ENCODE measurements at regions not wholly inside any gene's neighbourhood (a gene's known extent, or its start where the extent isn't known, plus 50 kb on each side); places are given as distances from the start of the nearest gene placed in this dataset.

DNA sequence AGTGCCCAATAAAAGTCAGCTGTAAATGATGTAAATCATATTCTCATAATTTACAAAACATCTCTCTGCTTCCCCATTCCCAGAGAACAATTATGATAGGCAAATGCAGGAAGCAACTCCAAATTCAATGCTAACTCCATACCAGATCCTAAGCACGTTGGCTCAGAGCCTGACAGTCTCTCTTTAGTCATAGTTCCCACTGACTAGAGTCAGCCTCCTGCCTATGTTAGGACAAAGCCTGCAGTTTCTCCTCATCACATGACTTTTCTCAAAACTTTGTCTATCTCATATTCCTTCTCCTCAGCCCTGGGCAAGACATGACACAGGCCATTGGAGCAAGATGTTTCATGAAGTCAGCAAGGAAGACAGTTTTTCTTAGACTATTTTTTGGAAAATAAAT is 101.5 kb upstream of the COL24A1 start:
- H3K4me3 ChIP-seq (ENCODE audit: low read length), result no peak overlapping the region
- TF ChIP-seq, protein P1, sequence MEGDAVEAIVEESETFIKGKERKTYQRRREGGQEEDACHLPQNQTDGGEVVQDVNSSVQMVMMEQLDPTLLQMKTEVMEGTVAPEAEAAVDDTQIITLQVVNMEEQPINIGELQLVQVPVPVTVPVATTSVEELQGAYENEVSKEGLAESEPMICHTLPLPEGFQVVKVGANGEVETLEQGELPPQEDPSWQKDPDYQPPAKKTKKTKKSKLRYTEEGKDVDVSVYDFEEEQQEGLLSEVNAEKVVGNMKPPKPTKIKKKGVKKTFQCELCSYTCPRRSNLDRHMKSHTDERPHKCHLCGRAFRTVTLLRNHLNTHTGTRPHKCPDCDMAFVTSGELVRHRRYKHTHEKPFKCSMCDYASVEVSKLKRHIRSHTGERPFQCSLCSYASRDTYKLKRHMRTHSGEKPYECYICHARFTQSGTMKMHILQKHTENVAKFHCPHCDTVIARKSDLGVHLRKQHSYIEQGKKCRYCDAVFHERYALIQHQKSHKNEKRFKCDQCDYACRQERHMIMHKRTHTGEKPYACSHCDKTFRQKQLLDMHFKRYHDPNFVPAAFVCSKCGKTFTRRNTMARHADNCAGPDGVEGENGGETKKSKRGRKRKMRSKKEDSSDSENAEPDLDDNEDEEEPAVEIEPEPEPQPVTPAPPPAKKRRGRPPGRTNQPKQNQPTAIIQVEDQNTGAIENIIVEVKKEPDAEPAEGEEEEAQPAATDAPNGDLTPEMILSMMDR (IDR thresholded peaks at IDR 0.05; ENCODE audit: insufficient read depth, low read depth, low read length, missing control alignments), result no peak
- peak; percentile 30 for DNase-seq (ENCODE audit: low read depth)

DNA sequence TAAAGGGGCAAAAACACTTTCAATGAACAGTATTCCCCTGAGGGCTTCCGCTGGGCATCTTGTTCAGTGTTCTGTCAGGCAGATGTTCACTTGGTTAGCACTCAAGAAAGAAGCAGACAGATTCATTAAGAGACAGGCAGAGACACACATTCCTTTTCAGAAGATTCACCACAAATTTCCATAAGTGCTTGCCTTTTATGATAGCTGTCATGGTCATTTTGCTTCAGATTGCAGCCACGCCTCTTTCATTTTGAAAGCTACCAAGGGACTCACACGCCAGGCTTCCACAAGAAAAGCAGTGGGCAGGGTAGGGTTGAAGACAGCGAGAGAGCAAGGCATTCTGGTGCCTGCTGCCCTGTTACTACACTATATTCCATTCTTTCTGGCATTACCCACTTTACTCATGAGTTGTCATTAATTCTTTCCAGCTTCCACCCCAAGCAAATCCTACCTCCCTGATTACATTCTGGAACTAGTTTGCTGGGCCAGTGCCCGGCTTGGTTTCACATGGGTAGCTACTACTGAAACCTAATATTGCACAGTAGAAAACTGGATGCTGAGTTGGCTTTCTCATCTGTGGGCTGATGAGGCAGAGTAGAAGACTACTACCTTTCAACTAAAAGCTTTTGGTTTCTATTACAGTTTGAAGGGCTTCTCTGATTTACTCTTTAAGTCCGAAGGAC is 91.2 kb upstream of the COL24A1 start:
- TF ChIP-seq, protein P1 (IDR thresholded peaks at IDR 0.05; ENCODE audit: insufficient read depth, low read depth, low read length, missing control alignments), result no peak
- H3K4me3 ChIP-seq (ENCODE audit: low read length), result no peak overlapping the region
- DNase-seq (ENCODE audit: low read depth), result no peak

DNA sequence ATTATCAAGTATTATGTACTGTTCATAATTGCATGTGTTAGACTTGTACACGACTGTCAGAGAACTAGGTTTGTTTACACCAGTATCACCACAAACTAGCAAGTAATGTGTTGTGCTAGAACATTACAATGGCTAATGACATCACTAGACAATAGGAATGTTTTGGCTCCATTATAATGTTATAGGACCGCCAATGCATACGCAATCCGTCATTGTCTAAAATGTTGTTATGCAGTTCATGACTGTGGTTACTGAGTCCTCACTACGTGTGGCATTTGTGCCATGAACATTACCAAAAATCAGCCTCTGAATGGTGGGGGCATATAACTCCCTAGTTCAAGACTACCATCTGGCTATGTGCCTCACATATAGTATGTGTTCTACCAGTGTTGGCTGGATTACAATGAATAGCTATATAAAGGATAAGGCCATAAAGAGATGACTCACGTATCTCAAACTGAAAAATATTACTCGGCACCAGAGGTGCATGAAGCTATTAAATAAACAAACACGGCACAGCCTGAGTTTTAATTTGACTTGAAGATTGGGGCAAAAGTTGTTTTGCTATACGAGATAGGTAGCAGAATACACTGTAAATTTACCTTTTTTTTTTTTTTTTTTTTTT is 89.1 kb upstream of the COL24A1 start:
- TF ChIP-seq, protein P1 (IDR thresholded peaks at IDR 0.05; ENCODE audit: insufficient read depth, low read depth, low read length, missing control alignments), result no peak
- no peak overlapping the region for H3K4me3 ChIP-seq (ENCODE audit: low read length)

DNA sequence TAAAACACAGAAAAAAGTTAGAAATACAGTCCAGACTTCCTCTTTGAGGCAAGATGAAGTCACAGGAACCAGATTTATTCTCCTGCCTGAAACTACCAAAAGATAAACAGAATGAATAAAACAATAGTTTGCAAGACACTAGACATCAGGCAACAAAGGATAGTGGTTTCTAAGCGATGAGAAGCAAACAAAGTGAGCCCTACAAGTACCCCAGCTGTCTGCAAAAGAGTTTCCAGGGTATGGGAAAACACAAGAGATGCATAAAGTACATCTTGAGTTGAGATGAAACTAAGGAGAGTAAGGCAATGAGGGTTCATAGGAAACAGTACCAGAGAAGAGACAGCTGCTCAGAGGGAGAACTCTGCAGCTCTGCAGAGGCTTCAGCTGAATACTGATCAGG is 83.3 kb upstream of the COL24A1 start:
- TF ChIP-seq, protein P1 (IDR thresholded peaks at IDR 0.05; ENCODE audit: insufficient read depth, low read depth, low read length, missing control alignments), result no peak
- no peak for DNase-seq (ENCODE audit: low read depth)
- no peak overlapping the region for H3K4me3 ChIP-seq (ENCODE audit: low read length)

More for the DNA sequence above, 89.1 kb upstream of the COL24A1 start:
- no peak for DNase-seq (ENCODE audit: low read depth)

DNA sequence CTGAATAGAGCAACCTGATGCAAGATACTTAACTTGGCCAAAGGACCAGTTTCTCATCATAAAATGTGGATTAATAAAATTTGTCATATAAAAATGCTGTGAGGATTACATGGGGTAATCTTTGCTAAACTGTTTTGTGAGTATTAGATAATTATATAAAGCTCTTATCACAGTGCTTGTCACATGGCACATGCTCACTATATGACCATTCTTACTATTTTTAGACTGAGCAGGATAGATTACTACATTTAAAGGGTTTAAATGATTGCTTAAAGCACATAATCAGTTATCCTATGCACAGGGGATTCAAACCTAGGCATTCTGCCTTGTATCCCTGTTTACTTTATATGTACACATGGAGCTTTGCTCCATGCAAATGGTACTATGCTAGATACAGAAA is 82.9 kb upstream of the COL24A1 start:
- H3K4me3 ChIP-seq (ENCODE audit: low read length), result no peak overlapping the region
- TF ChIP-seq, protein P1 (IDR thresholded peaks at IDR 0.05; ENCODE audit: insufficient read depth, low read depth, low read length, missing control alignments), result no peak
- DNase-seq (ENCODE audit: low read depth), result no peak

DNA sequence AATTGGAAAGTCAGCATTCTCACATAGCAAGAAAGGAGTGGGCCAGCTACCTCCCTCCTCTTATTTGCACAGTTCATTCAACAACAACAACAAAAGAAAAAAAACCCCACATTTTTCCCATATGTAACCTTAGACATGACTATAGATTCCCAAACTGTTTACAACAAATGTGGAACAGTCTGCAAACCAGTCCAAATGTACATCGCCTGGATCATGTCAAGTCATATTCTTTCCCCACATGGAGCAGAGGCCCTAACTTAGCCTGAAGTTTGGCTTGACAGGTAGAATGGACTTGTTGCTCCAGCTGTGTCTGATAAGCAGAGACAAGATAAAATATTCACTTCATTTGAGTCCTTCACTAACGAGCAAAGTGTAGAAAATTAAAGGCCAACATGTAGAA is 81.7 kb upstream of the COL24A1 start:
- no peak overlapping the region for H3K4me3 ChIP-seq (ENCODE audit: low read length)
- DNase-seq (ENCODE audit: low read depth), result no peak
- TF ChIP-seq, protein P1 (IDR thresholded peaks at IDR 0.05; ENCODE audit: insufficient read depth, low read depth, low read length, missing control alignments), result no peak

DNA sequence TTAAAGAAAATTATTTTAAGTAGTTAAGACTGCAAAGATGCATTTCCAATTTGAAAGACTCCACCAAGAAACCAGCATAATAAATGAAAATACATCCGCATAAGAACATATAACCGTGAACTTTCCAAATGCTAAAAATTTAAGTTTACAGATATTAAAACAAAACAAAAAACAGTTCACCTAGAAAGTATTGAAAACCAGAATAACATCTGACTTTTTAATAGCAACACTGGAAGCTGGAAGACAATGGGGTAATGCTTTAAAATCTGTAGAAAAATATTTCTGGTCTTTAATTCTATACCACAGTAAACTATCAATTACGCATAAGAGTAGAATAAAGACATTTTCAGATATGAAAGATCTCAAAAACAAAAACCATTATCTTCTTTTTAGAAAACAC is 79.3 kb upstream of the COL24A1 start:
- no peak for DNase-seq (ENCODE audit: low read depth)
- TF ChIP-seq, protein P1 (IDR thresholded peaks at IDR 0.05; ENCODE audit: insufficient read depth, low read depth, low read length, missing control alignments), result no peak
- no peak overlapping the region for H3K4me3 ChIP-seq (ENCODE audit: low read length)
